ENCODE measurements at regions not wholly inside any gene's neighbourhood (a gene's known extent, or its start where the extent isn't known, plus 50 kb on each side); places are given as distances from the start of the nearest gene placed in this dataset.
A peak's percentile ranks its signal among the peaks of the same experiment; 100 is the strongest.

GRCh38 chr7:155227788-155228458 is 69.8 kb upstream of the INSIG1 start:
- H4K20me1 ChIP-seq (ENCODE audit: insufficient read depth, low read length): no peaks in the 10 kb centered on the region
- H3K27me3 ChIP-seq (ENCODE audit: control insufficient read depth in 2 of 2, insufficient read depth in 2 of 2, low read length in 2 of 2): no peaks in the 10 kb centered on the region
- 90% methylated on average over 16 of the region's 22 CpGs for WGBS (ENCODE audit: insufficient coverage)
- no peaks in the 10 kb centered on the region for H3K4me1 ChIP-seq (ENCODE audit: control insufficient read depth in 1 of 2, insufficient read depth in 2 of 2, low read length in 2 of 2)
- H3K9ac ChIP-seq (ENCODE audit: insufficient read depth, low read length, poor library complexity, severe bottlenecking): no peak overlapping the region
- H3K9me3 Mint-ChIP-seq: no peaks in the 10 kb centered on the region
- no peak overlapping the region for H2AFZ ChIP-seq (ENCODE audit: insufficient read depth, low read depth, low read length, poor library complexity, severe bottlenecking)
- H3K27ac ChIP-seq (ENCODE audit: low read depth in 1 of 2, low read length in 2 of 2): no peak overlapping the region
- no peak overlapping the region for H3K27ac Mint-ChIP-seq
- H3K4me2 ChIP-seq (replicated peaks; ENCODE audit: extremely low read depth, low read length, poor library complexity, severe bottlenecking): no peak overlapping the region
- no peaks in the 10 kb centered on the region for H3K4me1 Mint-ChIP-seq
- no peak for TF ChIP-seq CTCF (IDR thresholded peaks at IDR 0.05)
- no peak overlapping the region for H3K4me3 Mint-ChIP-seq
- peaks cover 2 to 6% (median 3%) of the 10 kb centered on the region in 3 donors for H3K27me3 Mint-ChIP-seq (ENCODE audit: low read depth in 3 of 3)
- intact Hi-C loops (cut with micrococcal nuclease): no loop called here
- no peaks in the 10 kb centered on the region for H3K9me3 ChIP-seq (replicated peaks in 1 of 2; ENCODE audit: control insufficient read depth in 1 of 2, insufficient read depth in 1 of 2, low read length in 2 of 2)
- no peaks in the 10 kb centered on the region for H3K79me2 ChIP-seq (ENCODE audit: insufficient read depth, low read length)
- no peaks in the 10 kb centered on the region for H3K36me3 ChIP-seq (replicated peaks in 1 of 2; ENCODE audit: control insufficient read depth in 1 of 2, insufficient read depth in 2 of 2, low read length in 2 of 2)
- no peak overlapping the region for H3K4me3 ChIP-seq (replicated peaks in 1 of 3; ENCODE audit: low read depth in 2 of 3, low read length in 3 of 3)
- no peaks in the 10 kb centered on the region for H3K36me3 Mint-ChIP-seq
- DNase-seq: no peak

GRCh38 chr7:155228459-155228845 is 69.2 kb upstream of the INSIG1 start:
- H3K4me3 ChIP-seq (replicated peaks in 1 of 3; ENCODE audit: low read depth in 2 of 3, low read length in 3 of 3): no peak overlapping the region
- H3K4me2 ChIP-seq (replicated peaks; ENCODE audit: extremely low read depth, low read length, poor library complexity, severe bottlenecking): no peak overlapping the region
- 100% methylated on average over 5 of the region's 8 CpGs for WGBS (ENCODE audit: insufficient coverage)
- no peaks in the 10 kb centered on the region for H3K36me3 Mint-ChIP-seq
- no peak overlapping the region for H3K27ac ChIP-seq (ENCODE audit: low read depth in 1 of 2, low read length in 2 of 2)
- H3K9me3 Mint-ChIP-seq: no peaks in the 10 kb centered on the region
- H3K9ac ChIP-seq (ENCODE audit: insufficient read depth, low read length, poor library complexity, severe bottlenecking): no peak overlapping the region
- H3K36me3 ChIP-seq (replicated peaks in 1 of 2; ENCODE audit: control insufficient read depth in 1 of 2, insufficient read depth in 2 of 2, low read length in 2 of 2): no peaks in the 10 kb centered on the region
- H3K27me3 Mint-ChIP-seq (ENCODE audit: low read depth in 3 of 3): peaks cover 2 to 6% (median 3%) of the 10 kb centered on the region in 3 donors
- no peak for TF ChIP-seq CTCF (IDR thresholded peaks at IDR 0.05)
- no peaks in the 10 kb centered on the region for H4K20me1 ChIP-seq (ENCODE audit: insufficient read depth, low read length)
- no peaks in the 10 kb centered on the region for H3K27me3 ChIP-seq (ENCODE audit: control insufficient read depth in 2 of 2, insufficient read depth in 2 of 2, low read length in 2 of 2)
- H3K27ac Mint-ChIP-seq: peak overlapping the region in 2 of 7 donors; percentile 5 to 30
- DNase-seq: no peak
- H3K9me3 ChIP-seq (replicated peaks in 1 of 2; ENCODE audit: control insufficient read depth in 1 of 2, insufficient read depth in 1 of 2, low read length in 2 of 2): no peaks in the 10 kb centered on the region
- no peaks in the 10 kb centered on the region for H3K4me1 Mint-ChIP-seq
- no peaks in the 10 kb centered on the region for H3K4me1 ChIP-seq (ENCODE audit: control insufficient read depth in 1 of 2, insufficient read depth in 2 of 2, low read length in 2 of 2)
- H3K79me2 ChIP-seq (ENCODE audit: insufficient read depth, low read length): no peaks in the 10 kb centered on the region
- H2AFZ ChIP-seq (ENCODE audit: insufficient read depth, low read depth, low read length, poor library complexity, severe bottlenecking): no peak overlapping the region
- intact Hi-C loops (cut with micrococcal nuclease): no loop called here
- no peak overlapping the region for H3K4me3 Mint-ChIP-seq
